ENCODE measurements at regions not wholly inside any gene's neighbourhood (a gene's known extent, or its start where the extent isn't known, plus 50 kb on each side); places are given as distances from the start of the nearest gene placed in this dataset.

DNA sequence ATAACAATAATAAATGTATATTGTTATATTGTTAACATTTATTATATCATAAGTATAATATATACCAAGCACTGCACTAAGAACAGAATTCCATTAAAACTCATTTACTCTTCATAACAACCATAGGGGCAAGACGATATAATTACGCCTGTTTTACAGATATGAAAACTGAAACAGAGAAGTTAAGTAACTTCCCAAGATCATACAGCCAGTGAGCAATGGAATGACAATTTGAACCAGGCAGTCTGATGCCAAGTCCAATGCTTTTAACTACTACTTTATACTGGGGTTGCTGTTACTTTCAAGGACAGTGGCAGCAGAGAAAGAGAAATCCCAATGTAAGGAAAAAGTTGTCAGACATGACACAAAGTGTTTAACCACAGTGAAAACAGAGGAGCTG is 338.8 kb upstream of the ID2 start:
- TF ChIP-seq POLR2A (IDR thresholded peaks at IDR 0.05; ENCODE audit: extremely low read depth, insufficient read length) (no peak), MYC (IDR thresholded peaks at IDR 0.05; ENCODE audit: low read depth, low read length) (no peak)

Data from NB4 (cell line).